NCI-H1436 (cell line): ENCODE measurements at regions not wholly inside any gene's neighbourhood (a gene's known extent, or its start where the extent isn't known, plus 50 kb on each side); places are given as distances from the start of the nearest gene placed in this dataset.

Source experiments
- DNase-seq: peaks from one replicate; lab custom pipeline; 2025; lab: John Stamatoyannopoulos, UW

DNA sequence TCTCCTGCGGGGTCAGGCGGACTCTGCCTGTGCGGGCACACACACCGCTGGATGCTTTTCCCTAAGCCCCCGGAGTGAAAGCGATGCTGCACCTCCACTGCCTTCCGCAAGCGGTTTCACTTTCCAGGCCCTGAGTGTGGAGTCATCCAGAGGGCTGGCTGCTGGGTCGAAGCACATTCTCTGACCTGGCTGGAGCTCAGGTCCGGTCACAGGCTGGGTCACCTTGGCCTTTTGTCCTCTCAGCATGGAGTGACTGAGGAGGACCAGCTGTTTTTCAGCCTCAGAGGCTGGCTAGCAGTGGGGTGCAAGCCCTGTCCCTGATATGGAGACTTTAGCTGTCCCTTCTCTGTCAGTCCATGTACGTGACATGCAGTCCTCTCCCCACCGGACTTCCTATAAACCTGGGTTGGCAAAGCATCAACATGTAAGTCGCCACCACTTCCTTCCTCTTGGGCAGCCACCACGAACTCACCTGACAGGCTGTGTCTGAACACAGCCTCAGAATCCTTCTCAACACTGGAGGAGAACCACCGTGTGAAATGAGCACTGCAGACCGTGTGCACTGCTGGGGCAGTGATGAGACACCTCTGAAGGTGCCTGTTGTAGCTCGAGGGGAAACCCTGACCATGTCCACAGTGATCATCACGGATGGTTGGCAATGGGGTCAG lies 51.3 kb downstream of the GADD45G start:
- DNase-seq = no peak

DNA sequence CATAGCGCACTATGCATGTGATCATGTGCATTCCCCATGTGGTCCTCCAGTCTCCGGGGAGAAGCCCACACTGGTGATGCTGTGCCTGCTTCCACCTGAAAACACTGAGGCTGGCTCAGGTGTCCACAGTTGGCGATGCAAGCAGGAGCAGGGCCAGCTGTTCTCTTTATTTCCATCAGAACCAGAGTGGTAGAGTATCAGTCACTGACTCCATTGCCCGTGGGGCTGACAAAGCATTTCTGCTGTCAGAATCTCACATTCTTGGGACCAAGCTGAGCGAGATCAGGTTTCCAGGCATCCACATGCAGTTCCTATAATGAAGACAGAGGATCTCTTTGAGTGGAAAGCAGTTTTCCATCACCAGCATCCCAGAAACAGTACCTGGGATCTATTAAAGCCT lies 52.5 kb downstream of the GADD45G start:
- DNase-seq = no peak

DNA sequence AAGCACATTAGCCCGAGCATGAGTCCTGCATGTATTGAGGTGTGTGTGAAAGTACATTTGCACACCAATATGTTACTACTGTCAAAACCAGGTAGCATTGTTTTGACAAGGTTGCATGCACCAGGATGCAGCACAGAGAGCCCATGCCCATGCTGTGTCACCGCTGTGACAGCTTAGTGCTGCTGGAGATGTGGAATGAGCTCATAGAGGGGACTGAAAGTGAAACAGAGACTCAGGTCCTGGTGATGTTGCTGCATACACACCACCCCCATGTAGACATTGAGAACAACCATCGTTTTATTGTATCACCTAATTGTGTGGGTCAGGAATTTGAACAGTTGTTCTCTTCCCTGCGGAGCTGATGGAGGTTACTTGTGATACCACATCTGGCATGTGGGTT lies 53.0 kb downstream of the GADD45G start:
- DNase-seq = no peak

DNA sequence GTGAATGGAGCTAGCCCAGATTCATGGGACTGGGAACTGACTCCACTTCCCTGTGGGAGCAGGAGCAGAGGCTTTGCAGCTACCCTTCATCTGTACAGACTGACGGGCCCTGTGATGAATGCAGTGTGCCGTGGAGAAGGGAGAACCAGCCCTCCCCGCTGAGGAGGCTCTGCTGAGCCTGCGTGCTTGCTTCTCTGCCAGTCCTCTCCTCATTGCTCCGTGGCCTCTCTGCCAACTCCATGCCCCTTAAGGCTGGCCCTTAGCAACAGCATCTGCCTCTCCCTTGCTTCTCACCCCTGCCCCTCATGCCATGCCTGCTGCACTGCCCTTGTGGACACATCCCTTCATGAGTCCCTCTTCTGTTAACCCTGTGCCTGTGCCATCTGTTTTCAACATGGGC lies 53.6 kb downstream of the GADD45G start:
- DNase-seq = no peak

DNA sequence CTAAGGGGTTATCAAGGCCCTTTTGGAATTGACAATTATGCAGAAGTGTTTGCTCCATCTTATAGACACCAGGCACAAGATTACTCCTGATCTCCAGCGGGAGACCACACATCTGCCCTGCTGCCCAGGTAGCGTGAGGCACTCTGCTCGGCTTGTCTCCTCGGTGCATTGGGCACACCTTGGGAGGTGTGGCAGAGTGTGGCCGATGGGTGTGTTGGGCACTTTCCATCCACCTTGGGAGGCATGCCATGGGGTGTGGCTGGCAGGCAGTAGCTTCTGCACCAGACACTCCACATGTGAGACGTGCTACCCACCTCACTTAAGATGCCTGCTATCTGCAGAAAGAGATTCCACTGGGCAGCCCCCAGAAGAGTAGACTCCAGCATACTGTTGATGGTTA lies 54.1 kb downstream of the GADD45G start:
- DNase-seq = no peak

DNA sequence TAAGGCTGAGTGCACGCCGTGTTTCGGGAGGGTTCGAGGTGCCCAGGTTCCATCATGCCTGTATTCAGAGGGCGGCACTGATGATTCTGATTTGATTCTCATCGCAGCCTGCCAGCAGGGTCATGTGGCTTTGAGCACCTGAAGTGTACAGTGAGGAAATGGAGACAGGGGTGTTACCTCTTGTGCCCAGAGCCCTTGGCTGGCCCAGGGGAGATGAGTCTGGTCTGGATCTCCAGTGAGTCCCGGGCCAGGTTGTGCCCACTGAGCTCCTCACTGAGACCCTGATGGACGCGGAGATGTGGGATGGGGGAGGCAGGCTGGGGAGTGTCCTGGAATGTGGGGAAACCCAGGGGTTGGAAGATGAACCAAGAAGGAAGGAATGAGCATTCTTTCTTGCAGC lies 54.7 kb downstream of the GADD45G start:
- DNase-seq = no peak

DNA sequence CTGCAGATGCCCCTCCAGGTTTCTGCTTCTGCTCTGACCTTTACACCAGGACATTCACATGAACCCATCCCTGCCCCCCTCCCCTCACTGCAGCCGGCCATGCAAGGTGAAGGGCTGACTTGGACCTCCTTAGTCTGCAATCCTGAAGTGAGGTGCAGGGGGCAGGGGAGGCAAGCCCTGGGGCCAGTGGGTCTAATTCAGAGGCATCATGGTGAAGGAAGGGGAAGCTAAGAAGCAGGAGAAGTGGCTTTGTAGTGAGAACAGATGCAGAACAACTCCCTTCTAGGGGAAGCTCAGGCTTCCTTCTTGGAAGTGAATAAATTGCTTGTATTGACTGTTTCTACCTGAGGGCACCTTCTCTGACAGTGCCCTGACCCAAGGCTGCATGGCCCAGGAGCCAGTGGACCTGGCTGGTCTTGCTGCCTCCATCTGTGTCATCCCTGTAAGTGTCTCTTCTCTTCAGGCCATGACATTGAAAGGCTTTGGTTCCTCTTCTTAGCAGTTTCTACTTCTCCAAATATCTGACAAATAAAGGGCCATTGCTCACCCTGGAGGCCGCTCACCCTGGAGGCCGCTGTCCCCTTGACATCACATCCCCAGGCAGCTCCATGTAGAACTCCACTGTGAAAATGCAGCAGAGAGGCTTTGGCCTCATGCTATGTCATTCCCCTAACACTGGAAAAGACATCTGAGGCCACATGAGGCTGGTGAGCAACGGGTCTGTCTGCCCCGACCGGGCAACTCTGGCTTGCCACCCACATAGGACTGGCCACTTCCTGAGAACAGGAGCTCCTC lies 55.3 kb downstream of the GADD45G start:
- DNase-seq = no peak

DNA sequence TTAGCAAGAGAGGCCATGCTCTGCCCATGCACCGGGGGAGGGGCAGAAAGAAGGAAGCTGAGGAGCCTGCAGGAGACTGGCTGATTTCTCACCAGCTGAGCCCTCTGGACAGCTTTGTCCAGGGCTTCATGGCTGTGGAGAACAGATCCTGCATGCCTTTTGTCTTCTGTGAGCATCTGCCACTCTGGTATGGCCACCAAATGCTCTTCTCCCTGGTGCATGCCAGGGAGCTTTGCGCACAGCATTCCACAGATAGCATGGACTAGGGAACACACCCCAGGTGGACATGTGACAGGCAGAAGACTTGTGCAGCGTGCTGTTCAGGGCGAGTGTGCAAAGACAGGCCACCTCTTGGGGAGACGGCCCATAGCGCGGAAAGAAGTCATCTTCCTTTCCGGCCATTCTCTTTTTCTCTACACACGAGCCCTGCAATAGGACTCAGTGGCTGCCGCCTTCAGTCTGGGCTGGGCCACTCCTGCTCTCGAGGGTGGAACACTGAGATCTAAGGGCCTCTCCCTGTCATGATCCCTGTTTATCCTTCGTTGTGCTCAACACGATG lies 56.7 kb downstream of the GADD45G start:
- no peak for DNase-seq

DNA sequence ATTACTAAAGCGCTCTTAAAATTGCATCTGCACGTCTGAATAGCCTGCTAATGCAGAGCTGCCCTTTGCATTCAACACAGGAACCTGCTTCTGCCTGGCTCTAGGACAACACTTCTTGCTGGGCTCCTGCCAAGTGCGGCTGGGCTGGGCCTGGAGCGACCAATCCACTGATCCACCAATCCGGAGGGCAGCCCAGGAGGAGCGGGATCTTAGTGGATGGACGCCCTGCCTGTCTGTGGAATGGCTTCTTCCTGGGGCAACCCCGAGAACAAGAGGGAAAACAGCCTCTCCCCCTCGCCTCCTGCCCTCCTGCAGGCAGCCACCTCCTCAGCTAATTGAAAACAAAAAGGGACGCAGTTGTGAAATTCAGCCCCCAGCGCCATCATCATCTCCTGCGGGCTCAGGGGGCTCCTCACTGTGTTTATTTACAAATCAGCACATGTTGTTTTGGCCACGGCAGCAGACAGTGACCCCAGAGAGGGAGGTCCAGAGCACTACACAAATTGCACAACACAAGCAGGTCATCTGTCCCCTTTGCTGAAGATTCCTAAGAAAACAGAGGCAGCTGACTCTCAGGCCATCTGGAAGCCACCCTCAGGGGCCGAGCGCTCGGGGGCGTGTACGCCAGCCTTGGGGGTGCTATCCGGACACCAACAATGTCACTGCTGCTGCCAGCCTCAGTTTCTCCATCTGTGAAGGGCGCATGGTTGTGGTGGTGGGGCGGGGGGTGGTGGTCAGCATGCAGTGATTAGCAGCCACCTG lies 57.3 kb downstream of the GADD45G start:
- DNase-seq = peak; percentile 94

DNA sequence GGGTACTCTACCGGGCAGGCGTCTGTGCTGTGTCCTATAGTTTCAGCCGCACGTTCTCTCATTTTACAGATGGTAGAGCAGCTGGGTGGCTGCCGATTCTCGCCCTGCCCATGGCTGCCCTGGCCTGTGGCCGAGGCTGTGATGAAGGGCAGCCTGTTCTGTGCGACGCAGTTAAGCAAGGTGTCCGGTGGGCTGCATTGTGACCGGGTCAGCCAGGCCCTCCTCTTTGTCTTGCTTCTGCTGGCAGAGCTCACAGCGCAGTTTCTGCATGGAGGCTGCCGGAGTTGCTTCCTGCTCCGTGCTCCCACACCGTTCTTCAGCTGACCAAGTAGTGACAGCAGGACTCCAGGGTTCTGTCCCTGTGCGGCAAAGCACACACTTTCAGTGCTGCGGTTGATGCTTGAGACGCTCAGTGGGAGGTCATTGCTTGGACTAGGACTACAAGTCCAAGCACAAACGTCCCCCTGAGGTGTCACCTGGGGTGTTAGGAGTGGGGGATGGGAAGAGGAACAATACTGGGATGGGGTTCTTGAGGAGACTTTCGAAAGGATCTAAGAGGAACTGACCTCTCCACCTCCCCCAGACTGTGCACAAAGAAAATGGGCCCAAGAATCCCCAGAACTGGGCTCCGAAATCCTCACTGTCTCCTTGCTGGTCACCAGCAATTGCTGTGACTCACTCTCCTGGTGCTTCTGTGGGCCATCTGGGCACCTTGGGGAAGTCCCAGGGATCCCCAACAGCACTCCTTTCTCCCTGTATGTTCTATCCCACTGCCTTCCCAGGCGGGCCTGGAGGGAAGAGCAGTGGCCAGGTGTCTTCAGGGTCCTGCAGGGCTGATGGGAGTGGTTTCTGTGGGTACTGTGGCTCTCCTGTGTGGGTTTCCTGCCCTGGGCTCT lies 58.2 kb downstream of the GADD45G start:
- DNase-seq = no peak

DNA sequence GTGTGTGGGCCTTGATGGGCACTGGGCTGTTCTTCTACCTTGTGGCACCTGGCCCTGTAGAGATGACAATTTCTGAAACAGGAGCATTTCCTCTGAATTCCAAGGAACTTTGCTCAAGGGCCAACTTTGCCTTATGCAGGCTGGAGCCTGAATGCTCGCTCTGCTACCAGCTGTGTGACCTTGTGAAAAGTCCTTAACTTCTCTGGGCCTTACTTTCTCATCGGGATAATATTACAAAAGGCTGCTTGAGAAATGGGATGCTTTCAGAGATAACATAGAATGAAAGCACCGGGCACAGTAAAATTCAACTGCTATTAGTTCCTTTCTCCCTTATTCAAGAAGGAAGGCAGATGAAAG lies 58.8 kb downstream of the GADD45G start:
- DNase-seq = no peak

DNA sequence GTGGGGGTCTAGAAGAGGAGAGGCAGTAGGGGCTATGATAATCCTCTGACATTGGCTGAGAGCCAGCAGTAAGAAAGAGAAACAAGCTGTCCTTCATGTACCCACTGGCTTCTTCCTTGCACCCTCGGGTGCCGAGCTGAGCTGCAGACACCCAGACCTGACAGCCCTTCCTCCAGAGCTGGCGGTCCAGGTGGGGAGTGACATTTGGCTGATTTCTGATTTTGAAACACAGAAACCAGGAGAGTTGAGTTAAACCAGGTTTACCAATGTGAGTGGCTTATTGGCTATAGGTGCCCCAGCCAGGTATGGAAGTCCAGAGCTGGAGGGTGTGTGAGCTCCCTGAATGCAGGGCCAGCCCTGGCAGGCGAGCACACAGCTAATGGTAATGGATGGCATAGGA lies 59.2 kb downstream of the GADD45G start:
- no peak for DNase-seq

DNA sequence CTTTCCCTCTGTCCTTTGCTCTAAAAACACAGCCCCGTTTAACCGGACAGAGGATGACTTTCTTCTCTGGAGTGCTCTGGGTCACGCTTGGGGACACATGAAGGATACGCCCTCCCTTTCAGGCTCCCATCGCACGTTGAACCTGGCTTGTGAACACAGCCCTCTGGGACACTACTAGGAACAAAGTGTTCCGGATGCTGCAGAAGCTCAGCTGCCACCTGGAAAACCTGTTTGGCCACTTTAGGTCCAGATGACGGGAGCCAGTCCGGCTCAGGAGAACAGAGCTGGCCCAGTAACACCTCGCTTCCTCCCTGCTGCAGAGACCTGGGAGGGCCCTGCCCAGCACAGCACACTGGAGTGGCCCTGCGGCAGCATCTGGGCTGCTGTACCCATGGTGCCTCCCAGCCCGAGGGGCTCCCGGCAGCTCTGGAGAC lies 60.1 kb downstream of the GADD45G start:
- peak; percentile 29 for DNase-seq

DNA sequence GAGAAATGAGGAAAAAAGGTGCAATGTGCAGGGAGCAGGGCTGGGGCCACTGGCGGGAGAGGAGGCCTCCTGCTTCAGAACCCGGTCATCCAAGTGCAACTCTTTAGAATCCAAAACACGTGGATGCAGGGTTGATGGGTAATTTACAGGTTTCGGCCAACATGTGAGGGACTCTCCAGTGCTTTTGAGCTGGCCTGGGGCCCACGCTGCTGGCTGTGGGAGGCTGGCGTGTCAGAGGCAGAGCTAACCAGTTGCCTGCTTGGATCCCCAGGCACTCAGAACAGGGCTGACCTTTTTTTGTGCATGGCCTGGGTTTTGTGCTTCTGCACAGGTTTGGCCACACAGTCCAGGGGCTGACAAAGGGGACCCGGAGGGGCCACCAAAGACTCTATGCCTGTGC lies 61.6 kb downstream of the GADD45G start:
- DNase-seq = no peak

DNA sequence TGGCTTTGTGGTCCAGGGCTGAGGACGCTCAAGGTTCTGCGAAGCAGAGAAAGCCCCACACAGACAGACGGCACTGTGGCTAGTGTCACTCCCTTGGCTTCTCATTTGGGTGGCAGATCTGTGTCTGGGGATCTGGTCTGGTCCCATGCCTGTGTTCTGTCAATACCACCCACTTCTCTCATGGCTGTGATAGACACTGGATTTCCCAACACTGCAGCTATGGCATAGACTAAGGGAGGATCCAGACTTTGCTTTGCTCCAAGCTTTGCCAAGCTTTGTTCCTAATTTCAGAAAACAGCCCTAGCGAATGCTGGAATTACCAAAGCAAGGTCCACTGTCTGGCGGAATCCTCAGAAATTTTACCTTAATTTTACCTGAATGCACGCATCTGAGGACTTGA lies 62.1 kb downstream of the GADD45G start:
- no peak for DNase-seq

DNA sequence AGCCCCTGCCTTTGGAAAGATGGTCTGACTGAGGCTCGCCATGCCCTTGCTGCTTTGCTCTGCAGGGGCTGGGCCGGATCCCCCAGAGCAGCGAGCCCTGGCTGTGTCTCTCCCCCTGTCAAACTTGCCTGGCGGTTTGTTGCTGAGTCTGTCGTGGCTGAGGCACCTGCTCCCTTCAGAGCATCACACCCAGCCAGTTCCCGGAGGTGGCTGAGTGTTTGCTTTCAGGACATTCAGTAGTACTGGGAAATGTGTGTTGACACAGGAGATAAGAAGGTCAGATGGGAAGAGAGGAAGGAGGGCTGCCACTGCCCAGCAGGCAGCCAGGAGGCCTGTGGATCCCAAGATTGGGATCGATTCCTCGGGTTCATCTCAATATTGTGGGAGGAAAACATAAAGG lies 62.9 kb downstream of the GADD45G start:
- DNase-seq = no peak

DNA sequence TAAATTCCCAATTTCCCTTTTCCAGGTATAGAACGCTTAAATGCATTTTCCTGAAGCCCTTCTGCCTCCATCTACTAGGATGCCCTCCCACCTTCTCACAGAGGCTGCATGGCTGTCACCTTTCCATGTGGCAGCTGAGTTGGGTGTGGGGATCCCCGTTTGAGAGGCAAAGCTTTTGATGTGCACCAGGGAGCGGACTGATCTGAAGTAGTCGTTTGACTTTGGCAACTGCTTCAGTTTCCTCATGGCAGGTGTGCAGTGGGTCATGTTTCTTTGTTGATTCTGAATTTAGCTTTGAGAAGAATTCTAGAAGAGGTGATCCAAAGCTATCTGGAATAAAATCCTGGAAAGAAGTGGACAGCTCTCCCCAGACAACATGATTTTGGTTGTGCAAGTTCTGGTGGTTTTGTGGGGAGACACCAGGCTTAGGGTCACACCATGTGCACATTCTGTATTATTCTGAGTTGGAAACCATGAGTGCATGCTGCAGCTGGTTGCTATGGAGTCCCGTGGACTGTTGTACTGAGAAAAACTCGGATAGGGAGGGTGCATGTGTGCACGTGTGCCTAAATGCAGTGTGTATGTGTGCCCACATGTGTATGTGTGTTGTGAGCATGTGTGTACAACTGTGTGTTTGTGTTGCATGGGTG lies 63.5 kb downstream of the GADD45G start:
- no peak for DNase-seq

DNA sequence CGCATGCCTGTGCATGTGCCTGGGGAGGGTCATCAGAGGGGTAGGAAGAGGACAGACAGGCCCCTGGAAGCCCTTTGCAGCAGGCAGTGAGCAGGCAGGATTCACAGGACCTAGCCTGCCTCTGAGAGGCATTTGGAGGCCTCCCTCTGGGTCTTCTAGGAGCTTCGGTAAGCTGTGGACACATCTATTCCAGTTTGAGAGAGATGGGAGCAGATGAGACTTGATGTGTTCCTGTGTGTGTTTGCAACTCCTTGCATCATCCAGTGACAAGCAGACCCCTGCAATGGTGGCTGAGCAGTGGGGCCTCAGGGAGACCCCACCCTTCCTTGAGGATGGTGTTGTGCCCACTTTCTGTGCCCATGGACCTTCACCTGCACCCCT lies 64.0 kb downstream of the GADD45G start:
- DNase-seq = no peak

DNA sequence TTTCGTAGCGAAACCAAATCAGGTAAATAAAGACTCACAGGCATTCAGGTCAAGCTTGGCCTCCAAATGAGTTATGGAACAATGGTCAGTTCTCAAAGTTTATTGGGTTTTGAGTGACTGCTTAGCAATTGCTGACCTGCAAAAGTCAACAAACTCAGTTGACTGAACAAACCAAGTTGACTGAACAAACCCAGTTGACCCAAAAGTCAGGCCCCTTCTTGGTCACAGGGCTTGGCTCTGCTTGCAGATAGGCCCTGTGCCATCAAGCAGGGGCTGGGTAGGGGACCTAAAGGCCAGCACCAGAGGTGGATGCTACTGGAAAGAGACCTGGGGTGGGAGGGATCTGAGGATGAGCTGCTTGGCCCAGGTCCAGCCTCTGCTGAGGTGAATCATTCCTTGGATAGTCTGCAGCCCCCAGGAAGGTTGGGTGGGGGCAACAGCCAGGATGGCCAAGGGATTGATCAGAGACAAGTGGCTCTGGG lies 64.6 kb downstream of the GADD45G start:
- no peak for DNase-seq

DNA sequence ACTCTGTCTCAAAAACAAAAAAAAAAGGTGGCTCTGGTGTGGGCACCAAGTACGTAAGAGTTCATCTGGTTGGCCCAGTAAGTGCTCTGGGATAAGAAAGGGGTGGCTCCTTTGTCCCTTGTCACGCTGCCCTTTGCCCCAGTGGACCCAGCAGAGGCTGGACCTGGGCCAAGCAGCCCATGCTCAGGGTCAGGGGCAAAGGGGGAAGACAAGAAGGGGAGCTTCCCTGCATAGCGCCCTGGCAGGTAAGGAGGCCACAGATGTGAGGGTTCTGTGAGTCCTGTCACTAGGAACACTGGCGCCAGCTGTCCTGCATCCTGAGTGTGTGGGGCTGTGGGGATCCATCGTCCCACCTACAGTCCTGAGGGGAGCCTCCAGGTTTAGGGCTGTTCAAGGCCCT lies 65.3 kb downstream of the GADD45G start:
- no peak for DNase-seq

DNA sequence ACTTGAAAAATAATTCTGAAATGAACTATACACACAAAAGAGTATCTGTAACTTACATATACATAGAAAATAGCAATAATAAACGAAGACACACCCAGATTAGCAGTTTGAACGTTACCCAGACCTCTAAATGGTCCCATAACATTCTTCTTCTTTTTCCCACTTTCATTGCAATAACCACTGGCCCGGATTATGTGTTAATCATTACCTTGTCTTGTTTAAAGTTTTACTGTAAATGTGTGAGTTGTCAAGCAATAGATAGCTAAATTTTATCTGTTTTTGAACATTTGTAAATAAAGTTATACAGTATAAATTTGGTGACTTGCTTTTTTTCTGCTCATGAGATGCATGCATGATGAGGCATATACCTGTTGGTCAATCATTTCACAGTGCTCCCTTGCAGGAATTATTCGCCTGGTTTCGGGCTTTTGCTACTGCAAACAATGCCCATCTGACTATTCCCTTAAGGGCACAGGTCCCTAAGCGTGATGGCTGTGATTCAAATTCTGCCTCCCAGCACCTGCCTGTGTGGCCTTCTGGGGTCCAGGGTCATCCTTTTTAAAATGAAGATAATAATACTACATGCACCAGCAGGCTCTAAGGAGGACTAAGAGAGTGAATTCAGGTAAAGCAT lies 66.1 kb downstream of the GADD45G start:
- DNase-seq = no peak
